ENCODE measurements at regions not wholly inside any gene's neighbourhood (a gene's known extent, or its start where the extent isn't known, plus 50 kb on each side); places are given as distances from the start of the nearest gene placed in this dataset.

GRCh38 chr9:91078369-91078695 is 276.7 kb downstream of the SYK start:
- Histone ChIP-seq H3K4me1 (no peaks in the 10 kb centered on the region), H3K36me3 (no peaks in the 10 kb centered on the region), H3K9me3 (no peaks in the 10 kb centered on the region), H3K27me3 (no peaks in the 10 kb centered on the region), H3K27ac (no peak overlapping the region), H3K4me3 (no peak overlapping the region)
- no peak for DNase-seq (ENCODE audit: low spot score in 2 of 2)
- TF ChIP-seq, protein P1, sequence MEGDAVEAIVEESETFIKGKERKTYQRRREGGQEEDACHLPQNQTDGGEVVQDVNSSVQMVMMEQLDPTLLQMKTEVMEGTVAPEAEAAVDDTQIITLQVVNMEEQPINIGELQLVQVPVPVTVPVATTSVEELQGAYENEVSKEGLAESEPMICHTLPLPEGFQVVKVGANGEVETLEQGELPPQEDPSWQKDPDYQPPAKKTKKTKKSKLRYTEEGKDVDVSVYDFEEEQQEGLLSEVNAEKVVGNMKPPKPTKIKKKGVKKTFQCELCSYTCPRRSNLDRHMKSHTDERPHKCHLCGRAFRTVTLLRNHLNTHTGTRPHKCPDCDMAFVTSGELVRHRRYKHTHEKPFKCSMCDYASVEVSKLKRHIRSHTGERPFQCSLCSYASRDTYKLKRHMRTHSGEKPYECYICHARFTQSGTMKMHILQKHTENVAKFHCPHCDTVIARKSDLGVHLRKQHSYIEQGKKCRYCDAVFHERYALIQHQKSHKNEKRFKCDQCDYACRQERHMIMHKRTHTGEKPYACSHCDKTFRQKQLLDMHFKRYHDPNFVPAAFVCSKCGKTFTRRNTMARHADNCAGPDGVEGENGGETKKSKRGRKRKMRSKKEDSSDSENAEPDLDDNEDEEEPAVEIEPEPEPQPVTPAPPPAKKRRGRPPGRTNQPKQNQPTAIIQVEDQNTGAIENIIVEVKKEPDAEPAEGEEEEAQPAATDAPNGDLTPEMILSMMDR (IDR thresholded peaks at IDR 0.05) = no peak
- TF ChIP-seq POLR2A (IDR thresholded peaks at IDR 0.05) = no peak
- no peak for TF ChIP-seq POLR2AphosphoS5 (IDR thresholded peaks at IDR 0.05)
- intact Hi-C loops (cut with DNase I; ENCODE audit: low total_unique reads) = no loop called here

GRCh38 chr9:91082731-91083130 is 279.0 kb downstream of the AUH start:
- TF ChIP-seq, protein P1 (IDR thresholded peaks at IDR 0.05) = no peak
- TF ChIP-seq POLR2AphosphoS5 (IDR thresholded peaks at IDR 0.05) (no peak), POLR2A (IDR thresholded peaks at IDR 0.05) (no peak)

GRCh38 chr9:91084896-91085516 is 276.7 kb downstream of the AUH start:
- H3K36me3 ChIP-seq = no peaks in the 10 kb centered on the region
- no peaks in the 10 kb centered on the region for H3K9me3 ChIP-seq
- H3K27me3 ChIP-seq = no peaks in the 10 kb centered on the region
- intact Hi-C loops (cut with DNase I; ENCODE audit: low total_unique reads) = no loop called here
- no peak overlapping the region for H3K4me3 ChIP-seq
- DNase-seq (ENCODE audit: low spot score in 2 of 2) = no peak
- H3K4me1 ChIP-seq = no peaks in the 10 kb centered on the region
- TF ChIP-seq POLR2AphosphoS5 (IDR thresholded peaks at IDR 0.05) = no peak
- no peak for TF ChIP-seq POLR2A (IDR thresholded peaks at IDR 0.05)
- TF ChIP-seq, protein P1 (IDR thresholded peaks at IDR 0.05) = no peak
- no peak overlapping the region for H3K27ac ChIP-seq

More at GRCh38 chr9:91082731-91083130, 279.0 kb downstream of the AUH start:
- Histone ChIP-seq H3K9me3 (no peaks in the 10 kb centered on the region), H3K27me3 (no peaks in the 10 kb centered on the region), H3K36me3 (no peaks in the 10 kb centered on the region), H3K4me3 (no peak overlapping the region), H3K27ac (no peak overlapping the region), H3K4me1 (no peaks in the 10 kb centered on the region)
- intact Hi-C loops (cut with DNase I; ENCODE audit: low total_unique reads) = no loop called here
- DNase-seq (ENCODE audit: low spot score in 2 of 2) = no peak

DNA sequence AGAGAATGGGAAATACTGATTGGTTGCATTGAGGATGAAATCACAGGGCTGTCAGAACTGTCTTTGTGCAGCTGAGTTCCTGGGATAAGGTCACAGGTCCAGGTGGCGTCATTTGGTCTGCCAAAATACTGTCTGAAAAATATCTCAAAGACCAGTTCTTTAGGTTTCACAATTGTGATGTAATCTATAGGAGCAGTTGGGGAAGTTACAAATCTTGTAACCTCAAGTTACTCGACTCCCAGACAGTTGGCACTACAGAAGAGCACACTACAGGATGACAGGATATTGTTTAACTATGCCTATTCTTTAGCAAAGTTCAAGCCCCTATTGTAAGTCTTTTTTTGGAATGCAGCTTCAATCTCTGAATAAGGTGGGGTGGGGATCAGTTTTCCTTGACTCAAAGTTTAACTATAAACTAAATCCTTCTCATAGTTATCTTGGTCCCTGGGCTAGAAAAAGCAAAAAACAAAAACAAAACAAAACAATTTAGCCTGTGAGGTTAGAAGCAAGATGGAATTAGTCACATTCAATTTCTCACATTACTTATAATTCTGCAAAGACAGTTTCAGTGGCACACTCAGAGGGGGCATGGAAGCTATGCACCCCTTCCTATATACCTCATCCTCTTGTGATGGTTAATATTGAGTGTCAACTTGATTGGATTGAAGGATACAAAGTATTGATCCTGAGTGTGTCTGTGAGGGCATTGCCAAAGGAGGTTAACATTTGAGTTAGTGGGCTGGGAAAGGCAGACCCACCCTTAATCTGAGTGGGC is 276.0 kb downstream of the AUH start:
- no peaks in the 10 kb centered on the region for H3K36me3 ChIP-seq
- H3K9me3 ChIP-seq = no peaks in the 10 kb centered on the region
- H3K27me3 ChIP-seq = no peaks in the 10 kb centered on the region
- H3K27ac ChIP-seq = no peak overlapping the region
- no peaks in the 10 kb centered on the region for H3K4me1 ChIP-seq
- TF ChIP-seq, protein P1 (IDR thresholded peaks at IDR 0.05) = no peak
- TF ChIP-seq POLR2A (IDR thresholded peaks at IDR 0.05) = no peak
- no peak for TF ChIP-seq POLR2AphosphoS5 (IDR thresholded peaks at IDR 0.05)
- DNase-seq (ENCODE audit: low spot score in 2 of 2) = no peak
- H3K4me3 ChIP-seq = no peak overlapping the region
- intact Hi-C loops (cut with DNase I; ENCODE audit: low total_unique reads) = no loop called here

- Histone ChIP-seq H3K27me3 (no peaks in the 10 kb centered on the region), H3K9me3 (no peaks in the 10 kb centered on the region), H3K4me1 (no peaks in the 10 kb centered on the region), H3K27ac (no peak overlapping the region), H3K36me3 (no peaks in the 10 kb centered on the region), H3K4me3 (no peak overlapping the region)
- intact Hi-C loops (cut with DNase I; ENCODE audit: low total_unique reads) = no loop called here
- TF ChIP-seq, protein P1 (IDR thresholded peaks at IDR 0.05) = no peak
- TF ChIP-seq POLR2AphosphoS5 (IDR thresholded peaks at IDR 0.05) (no peak), POLR2A (IDR thresholded peaks at IDR 0.05) (no peak)
- DNase-seq (ENCODE audit: low spot score in 2 of 2) = no peak
Observed at GRCh38 chr9:91086657-91087461, 274.9 kb downstream of the AUH start.

All from breast epithelium (tissue), 4 donors.